ENCODE measurements at regions not wholly inside any gene's neighbourhood (a gene's known extent, or its start where the extent isn't known, plus 50 kb on each side); places are given as distances from the start of the nearest gene placed in this dataset.

DNA sequence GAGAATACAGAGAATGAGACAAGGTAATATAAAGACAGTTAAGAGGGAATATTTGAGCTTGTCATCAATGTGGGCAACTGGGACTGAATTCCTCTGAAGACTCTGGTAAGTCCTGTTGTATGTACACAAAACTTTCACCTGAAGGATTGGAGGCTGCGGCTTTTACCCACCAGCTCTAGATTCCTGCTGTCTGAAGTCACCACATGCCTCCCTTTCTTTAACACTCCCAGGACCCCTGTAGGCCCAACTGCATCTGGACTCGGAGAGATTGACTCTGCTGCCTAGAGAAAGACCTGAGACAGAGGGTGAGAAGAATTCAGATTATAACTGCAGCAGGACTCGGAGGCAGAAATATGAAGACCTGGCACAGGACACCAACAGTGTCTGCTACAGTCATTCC, 1048.0 kb downstream of the PDHA2 start:
- TF ChIP-seq, protein P1, sequence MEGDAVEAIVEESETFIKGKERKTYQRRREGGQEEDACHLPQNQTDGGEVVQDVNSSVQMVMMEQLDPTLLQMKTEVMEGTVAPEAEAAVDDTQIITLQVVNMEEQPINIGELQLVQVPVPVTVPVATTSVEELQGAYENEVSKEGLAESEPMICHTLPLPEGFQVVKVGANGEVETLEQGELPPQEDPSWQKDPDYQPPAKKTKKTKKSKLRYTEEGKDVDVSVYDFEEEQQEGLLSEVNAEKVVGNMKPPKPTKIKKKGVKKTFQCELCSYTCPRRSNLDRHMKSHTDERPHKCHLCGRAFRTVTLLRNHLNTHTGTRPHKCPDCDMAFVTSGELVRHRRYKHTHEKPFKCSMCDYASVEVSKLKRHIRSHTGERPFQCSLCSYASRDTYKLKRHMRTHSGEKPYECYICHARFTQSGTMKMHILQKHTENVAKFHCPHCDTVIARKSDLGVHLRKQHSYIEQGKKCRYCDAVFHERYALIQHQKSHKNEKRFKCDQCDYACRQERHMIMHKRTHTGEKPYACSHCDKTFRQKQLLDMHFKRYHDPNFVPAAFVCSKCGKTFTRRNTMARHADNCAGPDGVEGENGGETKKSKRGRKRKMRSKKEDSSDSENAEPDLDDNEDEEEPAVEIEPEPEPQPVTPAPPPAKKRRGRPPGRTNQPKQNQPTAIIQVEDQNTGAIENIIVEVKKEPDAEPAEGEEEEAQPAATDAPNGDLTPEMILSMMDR (IDR thresholded peaks at IDR 0.05; ENCODE audit: insufficient read depth, low read length), result no peak
- TF ChIP-seq SPI1 (IDR thresholded peaks at IDR 0.05; ENCODE audit: borderline replicate concordance, low read depth), result no peak
- TF ChIP-seq, protein P2, sequence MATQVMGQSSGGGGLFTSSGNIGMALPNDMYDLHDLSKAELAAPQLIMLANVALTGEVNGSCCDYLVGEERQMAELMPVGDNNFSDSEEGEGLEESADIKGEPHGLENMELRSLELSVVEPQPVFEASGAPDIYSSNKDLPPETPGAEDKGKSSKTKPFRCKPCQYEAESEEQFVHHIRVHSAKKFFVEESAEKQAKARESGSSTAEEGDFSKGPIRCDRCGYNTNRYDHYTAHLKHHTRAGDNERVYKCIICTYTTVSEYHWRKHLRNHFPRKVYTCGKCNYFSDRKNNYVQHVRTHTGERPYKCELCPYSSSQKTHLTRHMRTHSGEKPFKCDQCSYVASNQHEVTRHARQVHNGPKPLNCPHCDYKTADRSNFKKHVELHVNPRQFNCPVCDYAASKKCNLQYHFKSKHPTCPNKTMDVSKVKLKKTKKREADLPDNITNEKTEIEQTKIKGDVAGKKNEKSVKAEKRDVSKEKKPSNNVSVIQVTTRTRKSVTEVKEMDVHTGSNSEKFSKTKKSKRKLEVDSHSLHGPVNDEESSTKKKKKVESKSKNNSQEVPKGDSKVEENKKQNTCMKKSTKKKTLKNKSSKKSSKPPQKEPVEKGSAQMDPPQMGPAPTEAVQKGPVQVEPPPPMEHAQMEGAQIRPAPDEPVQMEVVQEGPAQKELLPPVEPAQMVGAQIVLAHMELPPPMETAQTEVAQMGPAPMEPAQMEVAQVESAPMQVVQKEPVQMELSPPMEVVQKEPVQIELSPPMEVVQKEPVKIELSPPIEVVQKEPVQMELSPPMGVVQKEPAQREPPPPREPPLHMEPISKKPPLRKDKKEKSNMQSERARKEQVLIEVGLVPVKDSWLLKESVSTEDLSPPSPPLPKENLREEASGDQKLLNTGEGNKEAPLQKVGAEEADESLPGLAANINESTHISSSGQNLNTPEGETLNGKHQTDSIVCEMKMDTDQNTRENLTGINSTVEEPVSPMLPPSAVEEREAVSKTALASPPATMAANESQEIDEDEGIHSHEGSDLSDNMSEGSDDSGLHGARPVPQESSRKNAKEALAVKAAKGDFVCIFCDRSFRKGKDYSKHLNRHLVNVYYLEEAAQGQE (IDR thresholded peaks at IDR 0.05; ENCODE audit: insufficient replicate concordance, low read depth), result no peak

Measured in HL-60 (cell line).